Fibroblast of lung (primary cell): ENCODE measurements at regions not wholly inside any gene's neighbourhood (a gene's known extent, or its start where the extent isn't known, plus 50 kb on each side); places are given as distances from the start of the nearest gene placed in this dataset.

Experiments used
- EZH2 ChIP-seq: IDR thresholded peaks from 2 replicates; pipeline ENCODE4 v1.5.1; 2012; ENCODE audit warnings: low read length, control low read depth, mild to moderate bottlenecking; ENCODE audit errors: missing control alignments
- TF ChIP-seq, protein P1 (sequence below), 2 donors: IDR thresholded peaks in 1 of 2; conservative IDR thresholded peaks in 1 of 2; 1 replicate in 1 of 2; 2 replicates in 1 of 2; pipeline ENCODE4 v1.5.1; 2011 to 2012; ENCODE audit warnings: low read length in 2 of 2, control low read depth in 1 of 2, inconsistent platforms in 1 of 2, low read depth in 1 of 2, mild to moderate bottlenecking in 1 of 2

- TF ChIP-seq, protein P1, sequence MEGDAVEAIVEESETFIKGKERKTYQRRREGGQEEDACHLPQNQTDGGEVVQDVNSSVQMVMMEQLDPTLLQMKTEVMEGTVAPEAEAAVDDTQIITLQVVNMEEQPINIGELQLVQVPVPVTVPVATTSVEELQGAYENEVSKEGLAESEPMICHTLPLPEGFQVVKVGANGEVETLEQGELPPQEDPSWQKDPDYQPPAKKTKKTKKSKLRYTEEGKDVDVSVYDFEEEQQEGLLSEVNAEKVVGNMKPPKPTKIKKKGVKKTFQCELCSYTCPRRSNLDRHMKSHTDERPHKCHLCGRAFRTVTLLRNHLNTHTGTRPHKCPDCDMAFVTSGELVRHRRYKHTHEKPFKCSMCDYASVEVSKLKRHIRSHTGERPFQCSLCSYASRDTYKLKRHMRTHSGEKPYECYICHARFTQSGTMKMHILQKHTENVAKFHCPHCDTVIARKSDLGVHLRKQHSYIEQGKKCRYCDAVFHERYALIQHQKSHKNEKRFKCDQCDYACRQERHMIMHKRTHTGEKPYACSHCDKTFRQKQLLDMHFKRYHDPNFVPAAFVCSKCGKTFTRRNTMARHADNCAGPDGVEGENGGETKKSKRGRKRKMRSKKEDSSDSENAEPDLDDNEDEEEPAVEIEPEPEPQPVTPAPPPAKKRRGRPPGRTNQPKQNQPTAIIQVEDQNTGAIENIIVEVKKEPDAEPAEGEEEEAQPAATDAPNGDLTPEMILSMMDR (conservative IDR thresholded peaks at IDR 0.05 in 1 of 2, IDR thresholded peaks at IDR 0.05 in 1 of 2; ENCODE audit: low read depth in 1 of 2, low read length in 2 of 2): no peak
- TF ChIP-seq EZH2: no peak
Measured at GRCh38 chr1:164261691-164262240, 297.2 kb upstream of the PBX1 start.
